HCT116 (cell line): ENCODE measurements at regions not wholly inside any gene's neighbourhood (a gene's known extent, or its start where the extent isn't known, plus 50 kb on each side); places are given as distances from the start of the nearest gene placed in this dataset.

Experiments
- ATAC-seq: fragments of 200-7000 bp; cut with Tn5 transposase; 2 replicates; pipeline ENCODE4 v1.9.1; 2020; ENCODE audit warnings: mild to moderate bottlenecking, moderate library complexity
- BruUV-seq: library from RNA; stranded (reverse); fragments of 400-500 nt; replicated peaks from 2 replicates; lab custom pipeline; 2021; lab: Mats Ljungman, UMichigan
- CTCF ChIA-PET: fragments of 300-600 bp; sonication (Branson Sonifier 250); formaldehyde crosslinking; loops from one replicate; lab custom pipeline; 2021; ENCODE audit warnings: antibody characterized with exemption; lab: Charles Lee
- POLR2A ChIA-PET: fragments of 300-600, 350-600 bp; sonication (Branson Sonifier 250); formaldehyde crosslinking; loops from one replicate; lab custom pipeline; 2021; ENCODE audit warnings: antibody characterized with exemption; lab: Charles Lee
- RAD21 ChIA-PET, 2 experiments: fragments of 300-600 bp; sonication (Branson Sonifier 250); formaldehyde crosslinking; loops; one replicate each; lab custom pipeline; 2023; ENCODE audit warnings: low total read pairs in 2 of 2; ENCODE audit not compliant: uncharacterized antibody in 2 of 2, unreplicated experiment in 2 of 2, low non-redundant PET in 1 of 2; lab: Charles Lee
- DNase-seq: peaks from one replicate; pipeline ENCODE4 v3.0.0-alpha.2; 2010; ENCODE audit warnings: low read depth, low spot score
- H2AFZ ChIP-seq: fragments of 200-600 bp; shearing (Covaris generic), sonication (generic); 2 replicates; pipeline ENCODE4 v1.6.1; 2017; ENCODE audit warnings: low read depth, mixed run types, mixed read lengths, antibody characterized with exemption, low read length; ENCODE audit not compliant: poor library complexity, severe bottlenecking
- H3K27ac ChIP-seq: 2 replicates; pipeline ENCODE4 v1.5.1; 2012; ENCODE audit warnings: low read depth, low read length
- H3K27me3 ChIP-seq: fragments of 200-600 bp; sonication (generic); 2 replicates; pipeline ENCODE4 v1.6.1; 2016; ENCODE audit warnings: mixed run types, low read length, mixed read lengths; ENCODE audit not compliant: insufficient read depth
- H3K36me3 ChIP-seq, 2 experiments: fragments of 200-500 bp in 1 of 2; fragments of 200-600 bp in 1 of 2; sonication (Bioruptor generic) in 1 of 2; sonication (generic) in 1 of 2; 2 replicates each; pipeline versions ENCODE4 v1.5.1 to v1.6.1; 2014 to 2016; ENCODE audit warnings: low read length in 2 of 2, inconsistent platforms in 1 of 2, mixed read lengths in 1 of 2, mixed run types in 1 of 2; ENCODE audit not compliant: insufficient read depth in 2 of 2, control insufficient read depth in 1 of 2
- H3K4me1 ChIP-seq, 2 experiments: fragments of 200-600 bp in 1 of 2; sonication (generic) in 1 of 2; 2 replicates each; pipeline versions ENCODE4 v1.5.1 to v1.6.1; 2012 to 2017; ENCODE audit warnings: low read length in 2 of 2, inconsistent platforms in 1 of 2, mild to moderate bottlenecking in 1 of 2, mixed read lengths in 1 of 2, mixed run types in 1 of 2, moderate library complexity in 1 of 2; ENCODE audit not compliant: insufficient read depth in 2 of 2, control insufficient read depth in 1 of 2
- H3K4me2 ChIP-seq: fragments of 200-600 bp; sonication (generic); 2 replicates; pipeline ENCODE4 v1.6.1; 2017; ENCODE audit warnings: mixed run types, low read length, mixed read lengths
- H3K4me3 ChIP-seq, 2 experiments: fragments of 200-600 bp in 1 of 2; sonication (generic) in 1 of 2; replicated peaks in 1 of 2; 2 replicates each; pipeline ENCODE4 v1.5.1; 2011 to 2016; ENCODE audit warnings: low read length in 2 of 2, control low read depth in 1 of 2, low read depth in 1 of 2, mild to moderate bottlenecking in 1 of 2, mixed read lengths in 1 of 2, mixed run types in 1 of 2
- H3K79me2 ChIP-seq: fragments of 200-600 bp; sonication (generic); 2 replicates; pipeline ENCODE4 v1.6.1; 2017; ENCODE audit warnings: mild to moderate bottlenecking, mixed run types, low read length, moderate library complexity, mixed read lengths; ENCODE audit not compliant: insufficient read depth
- H3K9ac ChIP-seq: fragments of 200-600 bp; sonication (generic); 2 replicates; pipeline ENCODE4 v1.6.1; 2016; ENCODE audit warnings: low read length, mixed read lengths
- H3K9me2 ChIP-seq: fragments of 200-600 bp; sonication (generic), shearing (Covaris generic); 2 replicates; pipeline ENCODE4 v1.6.1; 2017; ENCODE audit warnings: mixed run types, mild to moderate bottlenecking, moderate library complexity; ENCODE audit not compliant: insufficient read depth
- H3K9me3 ChIP-seq, 2 experiments: fragments of 200-500 bp in 1 of 2; fragments of 200-600 bp in 1 of 2; sonication (Bioruptor generic) in 1 of 2; sonication (generic) in 1 of 2; 2 replicates each; pipeline ENCODE4 v1.6.1; 2014 to 2017; ENCODE audit warnings: low read length in 2 of 2, mixed read lengths in 2 of 2, inconsistent platforms in 1 of 2, low read depth in 1 of 2, mild to moderate bottlenecking in 1 of 2, mixed run types in 1 of 2, moderate library complexity in 1 of 2; ENCODE audit not compliant: control insufficient read depth in 1 of 2, insufficient read depth in 1 of 2
- H4K20me1 ChIP-seq: fragments of 200-600 bp; sonication (generic), shearing (Covaris generic); 2 replicates; pipeline ENCODE4 v1.6.1; 2017; ENCODE audit warnings: mixed run types, mild to moderate bottlenecking, moderate library complexity; ENCODE audit not compliant: insufficient read depth
- ELF1 ChIP-seq: IDR thresholded peaks from 2 replicates; pipeline ENCODE4 v1.6.1; 2012; ENCODE audit warnings: low read depth, borderline replicate concordance
- EZH2 ChIP-seq: fragments of 200-600 bp; sonication (generic); IDR thresholded peaks from 2 replicates; pipeline ENCODE4 v1.6.1; 2017; ENCODE audit warnings: antibody characterized with exemption, mixed run types
- JUND ChIP-seq: IDR thresholded peaks from 2 replicates; pipeline ENCODE4 v1.6.1; 2012
- MAX ChIP-seq: IDR thresholded peaks from 2 replicates; pipeline ENCODE4 v1.6.1; 2012
- POLR2A ChIP-seq: IDR thresholded peaks from 2 replicates; pipeline ENCODE4 v1.7.0; 2011; ENCODE audit warnings: borderline replicate concordance; ENCODE audit not compliant: insufficient read depth, insufficient read length; ENCODE audit errors: extremely low read depth
- POLR2AphosphoS5 ChIP-seq: IDR thresholded peaks from 2 replicates; pipeline ENCODE4 v1.6.1; 2011; ENCODE audit warnings: mild to moderate bottlenecking, low read depth, low read length, moderate library complexity
- REST ChIP-seq: IDR thresholded peaks from 2 replicates; pipeline ENCODE4 v1.6.1; 2012; ENCODE audit warnings: low read depth
- SP1 ChIP-seq: IDR thresholded peaks from 2 replicates; pipeline ENCODE4 v1.6.1; 2012; ENCODE audit warnings: low read depth
- SRF ChIP-seq: IDR thresholded peaks from 2 replicates; pipeline ENCODE4 v1.6.1; 2012; ENCODE audit warnings: low read depth
- ZBTB33 ChIP-seq: IDR thresholded peaks from 2 replicates; pipeline ENCODE4 v1.6.1; 2011; ENCODE audit warnings: mild to moderate bottlenecking, low read length, moderate library complexity; ENCODE audit not compliant: insufficient replicate concordance; ENCODE audit errors: extremely low read depth
- ZFX ChIP-seq: fragments of 450-650 bp; IDR thresholded peaks from 2 replicates; pipeline ENCODE4 v1.6.1; 2017
- ZNF274 ChIP-seq: fragments of 200-500 bp; sonication (Bioruptor generic); IDR thresholded peaks from 2 replicates; pipeline ENCODE4 v1.6.1; 2014; ENCODE audit warnings: mild to moderate bottlenecking, low read depth, low read length, inconsistent platforms
- intact Hi-C: fragments of 100-400 bp; cut with micrococcal nuclease; formaldehyde crosslinking; loops from 2 replicates; pipeline ENCODE4 v1.10.0; 2022
- TF ChIP-seq, protein P1 (sequence below), 3 experiments: fragments of 200-600 bp in 1 of 3; sonication (generic) in 1 of 3; IDR thresholded peaks in 2 of 3; conservative IDR thresholded peaks in 1 of 3; 2 replicates each; pipeline ENCODE4 v1.5.1; 2012 to 2017; ENCODE audit warnings: low read depth in 2 of 3, low read length in 2 of 3, antibody characterized with exemption in 1 of 3, borderline replicate concordance in 1 of 3, control low read depth in 1 of 3, mild to moderate bottlenecking in 1 of 3, mixed read lengths in 1 of 3, mixed run types in 1 of 3, moderate library complexity in 1 of 3; ENCODE audit not compliant: insufficient read depth in 1 of 3

- ATAC-seq (no peak), DNase-seq (no peak)
- Histone ChIP-seq H3K79me2 (no peaks in the 10 kb centered on the region), H3K27ac (no peak overlapping the region), H3K9me2 (no peaks in the 10 kb centered on the region), H3K4me3 (no peak overlapping the region), H2AFZ (no peak overlapping the region), H3K36me3 (no peaks in the 10 kb centered on the region), H3K9me3 (no peaks in the 10 kb centered on the region), H4K20me1 (no peaks in the 10 kb centered on the region), H3K27me3 (no peaks in the 10 kb centered on the region), H3K4me2 (no peak overlapping the region), H3K9ac (no peak overlapping the region), H3K4me1 (no peaks in the 10 kb centered on the region)
- TF ChIP-seq ZNF274 (no peak), MAX (no peak), EZH2 (no peak)
- CTCF ChIA-PET: no interaction called here
- POLR2A ChIA-PET: no interaction called here
- RAD21 ChIA-PET: no interaction called here
- intact Hi-C loops: no loop called here
- BruUV-seq: no TSS peak
These were observed 327.4 kb upstream of the MAP3K7 start for GRCh38 chr6:90914312-90914711.

- Histone ChIP-seq H4K20me1 (no peaks in the 10 kb centered on the region), H3K4me1 (no peaks in the 10 kb centered on the region)
- CTCF ChIA-PET: no interaction called here
- TF ChIP-seq REST (no peak), EZH2 (no peak), ZBTB33 (no peak), ZFX (no peak), SP1 (no peak), POLR2A (no peak), POLR2AphosphoS5 (no peak), JUND (no peak), ELF1 (no peak), SRF (no peak)
- TF ChIP-seq, protein P1, sequence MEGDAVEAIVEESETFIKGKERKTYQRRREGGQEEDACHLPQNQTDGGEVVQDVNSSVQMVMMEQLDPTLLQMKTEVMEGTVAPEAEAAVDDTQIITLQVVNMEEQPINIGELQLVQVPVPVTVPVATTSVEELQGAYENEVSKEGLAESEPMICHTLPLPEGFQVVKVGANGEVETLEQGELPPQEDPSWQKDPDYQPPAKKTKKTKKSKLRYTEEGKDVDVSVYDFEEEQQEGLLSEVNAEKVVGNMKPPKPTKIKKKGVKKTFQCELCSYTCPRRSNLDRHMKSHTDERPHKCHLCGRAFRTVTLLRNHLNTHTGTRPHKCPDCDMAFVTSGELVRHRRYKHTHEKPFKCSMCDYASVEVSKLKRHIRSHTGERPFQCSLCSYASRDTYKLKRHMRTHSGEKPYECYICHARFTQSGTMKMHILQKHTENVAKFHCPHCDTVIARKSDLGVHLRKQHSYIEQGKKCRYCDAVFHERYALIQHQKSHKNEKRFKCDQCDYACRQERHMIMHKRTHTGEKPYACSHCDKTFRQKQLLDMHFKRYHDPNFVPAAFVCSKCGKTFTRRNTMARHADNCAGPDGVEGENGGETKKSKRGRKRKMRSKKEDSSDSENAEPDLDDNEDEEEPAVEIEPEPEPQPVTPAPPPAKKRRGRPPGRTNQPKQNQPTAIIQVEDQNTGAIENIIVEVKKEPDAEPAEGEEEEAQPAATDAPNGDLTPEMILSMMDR (IDR thresholded peaks at IDR 0.05 in 2 of 3, conservative IDR thresholded peaks at IDR 0.05 in 1 of 3; ENCODE audit: borderline replicate concordance in 1 of 3, insufficient read depth in 1 of 3, low read depth in 2 of 3, low read length in 2 of 3): no peak
These were observed 326.5 kb upstream of the MAP3K7 start for GRCh38 chr6:90913266-90913960.

More at GRCh38 chr6:90913266-90913960, 326.5 kb upstream of the MAP3K7 start:
- Histone ChIP-seq H3K4me3 (no peak overlapping the region), H2AFZ (no peak overlapping the region), H3K36me3 (no peaks in the 10 kb centered on the region), H3K27me3 (no peaks in the 10 kb centered on the region), H3K79me2 (no peaks in the 10 kb centered on the region), H3K9me2 (no peaks in the 10 kb centered on the region), H3K9me3 (no peaks in the 10 kb centered on the region), H3K9ac (no peak overlapping the region), H3K27ac (no peak overlapping the region), H3K4me2 (no peak overlapping the region)
- intact Hi-C loops: no loop called here
- no peak for DNase-seq
- no peak for ATAC-seq
- POLR2A ChIA-PET: no interaction called here
- BruUV-seq: no TSS peak
- RAD21 ChIA-PET: no interaction called here
